A673 (cell line): ENCODE measurements at regions not wholly inside any gene's neighbourhood (a gene's known extent, or its start where the extent isn't known, plus 50 kb on each side); places are given as distances from the start of the nearest gene placed in this dataset.

Source experiments
- BruUV-seq: library from RNA; stranded (reverse); fragments of 400-500 nt; replicated peaks from 2 replicates; lab custom pipeline; 2021; lab: Mats Ljungman, UMichigan
- CTCF ChIA-PET: fragments of 300-600 bp; sonication (Branson Sonifier 250); formaldehyde crosslinking; loops from one replicate; lab custom pipeline; 2022; ENCODE audit warnings: antibody characterized with exemption; lab: Charles Lee
- POLR2A ChIA-PET: fragments of 300-600 bp; sonication (Branson Sonifier 250); formaldehyde crosslinking; loops from one replicate; lab custom pipeline; 2022; ENCODE audit warnings: antibody characterized with exemption; ENCODE audit not compliant: low non-redundant PET; lab: Charles Lee
- DNase-seq: peaks from one replicate; pipeline ENCODE4 v3.0.0-alpha.2; 2015; ENCODE audit warnings: low spot score
- H3K27ac ChIP-seq: fragments of 200-600 bp; sonication (generic); 2 replicates; pipeline ENCODE4 v1.5.1; 2016; ENCODE audit warnings: mixed run types, low read depth, mild to moderate bottlenecking, mixed read lengths, antibody characterized with exemption, low read length; ENCODE audit not compliant: poor library complexity, severe bottlenecking
- H3K27me3 ChIP-seq: fragments of 200-600 bp; sonication (generic); replicated peaks from 2 replicates; pipeline ENCODE4 v1.6.1; 2017; ENCODE audit warnings: mixed run types, low read depth, mild to moderate bottlenecking, mixed read lengths, antibody characterized with exemption, low read length; ENCODE audit not compliant: insufficient read depth, poor library complexity
- H3K36me3 ChIP-seq: fragments of 200-600 bp; sonication (generic); 2 replicates; pipeline ENCODE4 v1.6.1; 2016; ENCODE audit warnings: mixed run types, mild to moderate bottlenecking, mixed read lengths, antibody characterized with exemption, low read length; ENCODE audit not compliant: insufficient read depth, poor library complexity, severe bottlenecking
- H3K4me1 ChIP-seq: fragments of 200-600 bp; sonication (generic); 2 replicates; pipeline ENCODE4 v1.6.1; 2017; ENCODE audit warnings: mixed run types, mild to moderate bottlenecking, mixed read lengths, antibody characterized with exemption, low read length; ENCODE audit not compliant: insufficient read depth, poor library complexity, severe bottlenecking
- H3K4me3 ChIP-seq: fragments of 200-600 bp; sonication (generic); 2 replicates; pipeline ENCODE4 v1.5.1; 2016; ENCODE audit warnings: low read depth, mixed run types, mild to moderate bottlenecking, mixed read lengths, low read length; ENCODE audit not compliant: poor library complexity, severe bottlenecking
- H3K9me3 ChIP-seq: fragments of 200-600 bp; sonication (generic); 2 replicates; pipeline ENCODE4 v1.6.1; 2016; ENCODE audit warnings: mixed run types, low read depth, mild to moderate bottlenecking, mixed read lengths, antibody characterized with exemption, low read length; ENCODE audit not compliant: poor library complexity, severe bottlenecking
- EZH2 ChIP-seq: fragments of 200-600 bp; sonication (generic); IDR thresholded peaks from 2 replicates; pipeline ENCODE4 v1.6.1; 2017; ENCODE audit warnings: borderline replicate concordance, low read depth, mild to moderate bottlenecking, mixed read lengths, antibody characterized with exemption, low read length; ENCODE audit not compliant: poor library complexity, severe bottlenecking
- intact Hi-C: fragments of 100-400 bp; cut with micrococcal nuclease; formaldehyde crosslinking; loops from one replicate; pipeline ENCODE4 v1.10.0; 2022; ENCODE audit not compliant: unreplicated experiment
- TF ChIP-seq, protein P1 (sequence below): fragments of 300-800, 200-600 bp; sonication (generic); conservative IDR thresholded peaks from 2 replicates; pipeline ENCODE4 v1.5.1; 2017; ENCODE audit warnings: low read depth, mild to moderate bottlenecking, antibody characterized with exemption, low read length, moderate library complexity, mixed read lengths

GRCh38 chr1:243917177-243917862 lies 67.3 kb upstream of the AKT3 start:
- Histone ChIP-seq H3K27ac (no peak overlapping the region), H3K36me3 (no peaks in the 10 kb centered on the region), H3K9me3 (no peaks in the 10 kb centered on the region), H3K27me3 (peaks cover 5% of the 10 kb centered on the region), H3K4me3 (peak overlapping the region; percentile 38), H3K4me1 (no peaks in the 10 kb centered on the region)
- no TSS peak for BruUV-seq
- CTCF ChIA-PET = no interaction called here
- DNase-seq = peak; percentile 52
- TF ChIP-seq EZH2 = no peak
- TF ChIP-seq, protein P1, sequence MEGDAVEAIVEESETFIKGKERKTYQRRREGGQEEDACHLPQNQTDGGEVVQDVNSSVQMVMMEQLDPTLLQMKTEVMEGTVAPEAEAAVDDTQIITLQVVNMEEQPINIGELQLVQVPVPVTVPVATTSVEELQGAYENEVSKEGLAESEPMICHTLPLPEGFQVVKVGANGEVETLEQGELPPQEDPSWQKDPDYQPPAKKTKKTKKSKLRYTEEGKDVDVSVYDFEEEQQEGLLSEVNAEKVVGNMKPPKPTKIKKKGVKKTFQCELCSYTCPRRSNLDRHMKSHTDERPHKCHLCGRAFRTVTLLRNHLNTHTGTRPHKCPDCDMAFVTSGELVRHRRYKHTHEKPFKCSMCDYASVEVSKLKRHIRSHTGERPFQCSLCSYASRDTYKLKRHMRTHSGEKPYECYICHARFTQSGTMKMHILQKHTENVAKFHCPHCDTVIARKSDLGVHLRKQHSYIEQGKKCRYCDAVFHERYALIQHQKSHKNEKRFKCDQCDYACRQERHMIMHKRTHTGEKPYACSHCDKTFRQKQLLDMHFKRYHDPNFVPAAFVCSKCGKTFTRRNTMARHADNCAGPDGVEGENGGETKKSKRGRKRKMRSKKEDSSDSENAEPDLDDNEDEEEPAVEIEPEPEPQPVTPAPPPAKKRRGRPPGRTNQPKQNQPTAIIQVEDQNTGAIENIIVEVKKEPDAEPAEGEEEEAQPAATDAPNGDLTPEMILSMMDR = 0 out of 2 replicates have a peak, but pooled peaks have one; percentile 14
- POLR2A ChIA-PET = no interaction called here
- intact Hi-C loops = no loop called here

DNA sequence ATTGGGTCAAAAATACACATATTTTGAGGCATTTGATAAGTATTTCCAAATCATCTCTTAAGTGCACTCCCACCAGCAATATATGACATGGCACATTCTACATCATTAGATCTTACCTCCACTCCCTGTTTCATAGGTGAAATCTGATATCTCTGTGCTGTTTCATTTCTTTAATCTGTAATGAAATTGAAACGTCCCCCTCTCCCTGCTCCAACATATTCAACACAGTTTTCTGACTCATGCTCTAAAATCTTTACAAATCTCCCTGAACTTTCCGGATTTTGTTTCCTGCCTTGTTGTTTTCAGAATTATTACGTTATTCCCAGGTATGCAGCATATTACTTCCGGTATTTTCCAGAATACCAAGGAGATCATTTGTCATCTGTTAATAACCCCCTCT lies 66.1 kb upstream of the AKT3 start:
- no peak for TF ChIP-seq EZH2
- TF ChIP-seq, protein P1 = no peak
- intact Hi-C loops = no loop called here

GRCh38 chr1:243912347-243912746 lies 62.3 kb upstream of the AKT3 start:
- Histone ChIP-seq H3K9me3 (no peaks in the 10 kb centered on the region), H3K36me3 (no peaks in the 10 kb centered on the region), H3K27me3 (peaks cover 5% of the 10 kb centered on the region), H3K4me1 (no peaks in the 10 kb centered on the region), H3K4me3 (no peak overlapping the region), H3K27ac (no peak overlapping the region)
- TF ChIP-seq EZH2 = no peak
- TF ChIP-seq, protein P1 = no peak
- intact Hi-C loops = no loop called here
- CTCF ChIA-PET = no interaction called here
- POLR2A ChIA-PET = no interaction called here
- BruUV-seq = no TSS peak
- DNase-seq = no peak

More for the DNA sequence above, 66.1 kb upstream of the AKT3 start:
- ChIA-PET CTCF (no interaction called here), POLR2A (no interaction called here)
- H3K4me3 ChIP-seq = no peak overlapping the region
- no peaks in the 10 kb centered on the region for H3K4me1 ChIP-seq
- no peak for DNase-seq
- H3K36me3 ChIP-seq = no peaks in the 10 kb centered on the region
- peaks cover 5% of the 10 kb centered on the region for H3K27me3 ChIP-seq
- H3K9me3 ChIP-seq = no peaks in the 10 kb centered on the region
- H3K27ac ChIP-seq = no peak overlapping the region
- BruUV-seq = no TSS peak
